HepG2 (cell line): ENCODE measurements at regions not wholly inside any gene's neighbourhood (a gene's known extent, or its start where the extent isn't known, plus 50 kb on each side); places are given as distances from the start of the nearest gene placed in this dataset.

Experiments used
- ATAC-seq: fragments of 200-7000 bp; cut with Tn5 transposase; 3 replicates; pipeline ENCODE4 v1.9.1; 2020; ENCODE audit warnings: mild to moderate bottlenecking, moderate library complexity
- BruUV-seq: library from RNA; stranded (reverse); fragments of 400-500 nt; replicated peaks from 2 replicates; lab custom pipeline; 2021; lab: Mats Ljungman, UMichigan
- CTCF ChIA-PET: fragments of 300-600 bp; formaldehyde crosslinking; extraction: SDS; loops from one replicate; lab custom pipeline; 2021; ENCODE audit warnings: low total read pairs, inconsistent platforms, low intra/inter-chr PET ratio; lab: Yijun Ruan, JAX
- POLR2A ChIA-PET: fragments of 350-600 bp; sonication (Branson Sonifier 250); formaldehyde crosslinking; loops from one replicate; lab custom pipeline; 2020; ENCODE audit warnings: antibody characterized with exemption, inconsistent platforms; lab: Yijun Ruan, JAX
- DNase-seq: peaks from one replicate; pipeline ENCODE4 v3.0.0-alpha.2; 2015; ENCODE audit warnings: low spot score
- FAIRE-seq: peaks from 3 replicates; lab custom pipeline; 2011; peaks lifted over from hg19 to GRCh38; lab: Jason Lieb, UNC
- H2AFZ ChIP-seq: one replicate; pipeline ENCODE4 v1.6.1; 2011; ENCODE audit warnings: low read length, inconsistent platforms
- H3K27ac ChIP-seq: fragments of 300-600 bp; 3 replicates; pipeline ENCODE4 v1.8.0; 2011; ENCODE audit warnings: mixed run types, mild to moderate bottlenecking, mixed read lengths, low read length, inconsistent platforms; ENCODE audit not compliant: insufficient read depth; ENCODE audit errors: extremely low read length
- H3K27me3 ChIP-seq, 2 experiments: fragments of 200-600 bp in 1 of 2; 2 replicates in 1 of 2; 3 replicates in 1 of 2; pipeline versions ENCODE4 v1.6.0 to v1.8.0; 2011; ENCODE audit warnings: low read length in 2 of 2, mild to moderate bottlenecking in 2 of 2, moderate library complexity in 2 of 2, inconsistent platforms in 1 of 2; ENCODE audit not compliant: insufficient read depth in 2 of 2, control insufficient read depth in 1 of 2
- H3K36me3 ChIP-seq, 2 experiments: fragments of 200-600 bp in 1 of 2; replicated peaks in 1 of 2; 2 replicates in 1 of 2; 3 replicates in 1 of 2; pipeline versions ENCODE4 v1.5.1 to v1.8.0; 2011; ENCODE audit warnings: low read length in 2 of 2, inconsistent platforms in 1 of 2; ENCODE audit not compliant: insufficient read depth in 2 of 2, control insufficient read depth in 1 of 2
- H3K4me1 ChIP-seq: 2 replicates; pipeline ENCODE4 v1.5.1; 2012; ENCODE audit warnings: low read length, inconsistent platforms; ENCODE audit not compliant: insufficient read depth
- H3K4me2 ChIP-seq: 2 replicates; pipeline ENCODE4 v1.6.0; 2011; ENCODE audit warnings: low read depth, low read length, inconsistent platforms
- H3K4me3 ChIP-seq, 3 experiments: fragments of 200-600 bp in 1 of 3; sonication (generic), shearing (Covaris generic) in 1 of 3; replicated peaks in 1 of 3; 2 replicates each; pipeline ENCODE4 v1.5.1; 2011 to 2016; ENCODE audit warnings: low read length in 3 of 3, inconsistent platforms in 2 of 3, low read depth in 2 of 3, mild to moderate bottlenecking in 2 of 3, control low read depth in 1 of 3, mixed read lengths in 1 of 3; ENCODE audit not compliant: insufficient read depth in 1 of 3
- H3K79me2 ChIP-seq: one replicate; pipeline ENCODE4 v1.6.1; 2011; ENCODE audit warnings: low read length, inconsistent platforms; ENCODE audit not compliant: insufficient read depth
- H3K9ac ChIP-seq: 2 replicates; pipeline ENCODE4 v1.6.0; 2011; ENCODE audit warnings: mild to moderate bottlenecking, low read depth, low read length, inconsistent platforms; ENCODE audit not compliant: insufficient read depth
- H3K9me3 ChIP-seq: 2 replicates; pipeline ENCODE4 v1.5.1; 2012; ENCODE audit warnings: mild to moderate bottlenecking, low read length
- H4K20me1 ChIP-seq: 2 replicates; pipeline ENCODE4 v1.6.0; 2011; ENCODE audit warnings: inconsistent platforms, mild to moderate bottlenecking, low read length, moderate library complexity; ENCODE audit not compliant: insufficient read depth
- FOXA1 ChIP-seq, 2 experiments: fragments of 450-650 bp in 1 of 2; sonication (generic) in 1 of 2; formaldehyde crosslinking in 1 of 2; IDR thresholded peaks; 2 replicates each; pipeline versions ENCODE4 v1.4.0 to v1.6.1; 2016 to 2020; ENCODE audit warnings: missing genetic modification reagents in 1 of 2
- GLI4 ChIP-seq: sonication (generic); formaldehyde crosslinking; IDR thresholded peaks from 2 replicates; pipeline ENCODE4 v1.5.1; 2020; ENCODE audit warnings: missing genetic modification reagents, mild to moderate bottlenecking, moderate library complexity, borderline replicate concordance
- NFKBIZ ChIP-seq: IDR thresholded peaks from 2 replicates; pipeline ENCODE4 v1.6.1; 2018; ENCODE audit warnings: missing genetic modification reagents, missing compliant biosample characterization
- ONECUT2 ChIP-seq: sonication (generic); formaldehyde crosslinking; IDR thresholded peaks from 2 replicates; pipeline ENCODE4 v1.4.0; 2020; ENCODE audit warnings: missing genetic modification reagents
- PRDM10 ChIP-seq: sonication (generic); formaldehyde crosslinking; IDR thresholded peaks from 2 replicates; pipeline ENCODE4 v1.4.0; 2020; ENCODE audit warnings: low read depth, missing genetic modification reagents
- SIN3A ChIP-seq: IDR thresholded peaks from 2 replicates; pipeline ENCODE4 v1.6.1; 2011; ENCODE audit warnings: low read depth, mild to moderate bottlenecking, control low read depth, low read length, borderline replicate concordance
- SMC3 ChIP-seq: IDR thresholded peaks from 2 replicates; pipeline ENCODE4 v1.6.1; 2011; ENCODE audit warnings: low read length, improper control_type of control experiment
- TEAD3 ChIP-seq: optimal IDR thresholded peaks from 2 replicates; pipeline ENCODE3; 2016; ENCODE audit warnings: borderline replicate concordance
- ZBTB3 ChIP-seq: sonication (generic); formaldehyde crosslinking; IDR thresholded peaks from 2 replicates; pipeline ENCODE4 v1.4.0; 2020; ENCODE audit warnings: low read depth, mild to moderate bottlenecking, moderate library complexity, missing genetic modification reagents, borderline replicate concordance
- ZBTB40 ChIP-seq, 2 experiments: fragments of 450-650 bp in 1 of 2; sonication (generic) in 1 of 2; formaldehyde crosslinking in 1 of 2; IDR thresholded peaks; 2 replicates each; pipeline versions ENCODE4 v1.6.1 to v1.8.0; 2016 to 2022; ENCODE audit warnings: antibody characterized with exemption in 1 of 2, mild to moderate bottlenecking in 1 of 2, missing genetic modification reagents in 1 of 2
- ZNF34 ChIP-seq: sonication (generic); formaldehyde crosslinking; IDR thresholded peaks from 2 replicates; pipeline ENCODE4 v1.4.0; 2020; ENCODE audit warnings: mild to moderate bottlenecking, missing genetic modification reagents, borderline replicate concordance
- ZNF558 ChIP-seq: sonication (generic); formaldehyde crosslinking; IDR thresholded peaks from 2 replicates; pipeline ENCODE4 v1.9.0; 2022; ENCODE audit warnings: mild to moderate bottlenecking, missing genetic modification reagents, borderline replicate concordance
- WGBS: methylation state at CpG from one replicate; pipeline ENCODE4 v1.1.6; 2017; ENCODE audit warnings: low lambda C conversion rate; 5-methylcytosine and 5-hydroxymethylcytosine counted together
- in situ Hi-C: cut with HindIII; loops from 2 replicates; pipeline ENCODE4 v1.10.0; 2017; ENCODE audit warnings: low pct_unique_long_range_greater_than_20kb; ENCODE audit not compliant: extremely low pct_ligation_motif_present
- intact Hi-C: fragments of 100-400 bp; cut with micrococcal nuclease; formaldehyde crosslinking; loops from one replicate; pipeline ENCODE4 v1.10.0; 2022; ENCODE audit not compliant: unreplicated experiment

GRCh38 chr5:116939641-116940040 lies 365.0 kb upstream of the SEMA6A start:
- no peak overlapping the region for H2AFZ ChIP-seq
- BruUV-seq = no TSS peak
- in situ Hi-C loops (loop anchor here (5.0 to 25.0 kb wide), 2 partner anchors 362 to 802 kb away; no protein-coding TSS in a partner anchor), intact Hi-C loops (loop anchor here (10.0 kb wide), 2 partner anchors 165 to 285 kb away; no protein-coding TSS in a partner anchor)
- ATAC-seq (no peak), FAIRE-seq (no peak), DNase-seq (no peak)
- no peak overlapping the region for H3K9ac ChIP-seq
- H3K36me3 ChIP-seq = no peaks in the 10 kb centered on the region
- ChIA-PET POLR2A (no interaction called here), CTCF (no interaction called here)
- H3K4me3 ChIP-seq = no peak overlapping the region
- peaks cover 6% of the 10 kb centered on the region for H3K4me1 ChIP-seq
- peaks cover 0 to 10% of the 10 kb centered on the region in 2 experiments; a peak in 4 of 5 replicates for H3K27me3 ChIP-seq
- WGBS = 17% methylated on average over 7 of the region's 7 CpGs
- no peaks in the 10 kb centered on the region for H3K79me2 ChIP-seq
- H3K27ac ChIP-seq = no peak overlapping the region
- H3K4me2 ChIP-seq = no peak overlapping the region
- H4K20me1 ChIP-seq = no peaks in the 10 kb centered on the region
- H3K9me3 ChIP-seq = no peaks in the 10 kb centered on the region
- TF ChIP-seq ZNF558 = no peak
- TF ChIP-seq SIN3A = no peak
- TF ChIP-seq ONECUT2 (CRISPR knock-in tag) = no peak
- no peak for TF ChIP-seq ZBTB3 (CRISPR knock-in tag)
- no peak for TF ChIP-seq GLI4
- TF ChIP-seq FOXA1 (IDR thresholded peaks at IDR 0.05) = no peak
- TF ChIP-seq FOXA1 (CRISPR knock-in tag; IDR thresholded peaks at IDR 0.05) = no peak
- TF ChIP-seq SMC3 = no peak
- TF ChIP-seq PRDM10 = no peak
- no peak for TF ChIP-seq ZBTB40 (IDR thresholded peaks at IDR 0.05)
- TF ChIP-seq ZBTB40 (CRISPR knock-in tag; IDR thresholded peaks at IDR 0.05) = no peak
- TF ChIP-seq TEAD3 (CRISPR knock-in tag) = no peak
- TF ChIP-seq NFKBIZ (CRISPR knock-in tag) = no peak
- TF ChIP-seq ZNF34 (CRISPR knock-in tag) = no peak
